ENCODE measurements at regions not wholly inside any gene's neighbourhood (a gene's known extent, or its start where the extent isn't known, plus 50 kb on each side); places are given as distances from the start of the nearest gene placed in this dataset.

- no peak for TF ChIP-seq CTCF (IDR thresholded peaks at IDR 0.05)
- Histone ChIP-seq H3K27ac (peak overlapping the region; percentile 40), H3K4me1 (no peaks in the 10 kb centered on the region), H3K9me3 (no peaks in the 10 kb centered on the region), H3K4me3 (peak overlapping the region; percentile 24), H3K36me3 (no peaks in the 10 kb centered on the region), H3K9ac (ENCODE audit: low read depth in 2 of 2, low read length in 2 of 2) (peak overlapping the region; percentile 23 to 30), H3K27me3 (no peaks in the 10 kb centered on the region)
- intact Hi-C loops (cut with DNase I), result loop anchor here (5.0 kb wide), 3 partner anchors 239 to 854 kb away; no protein-coding TSS in a partner anchor
- peak; percentile 40 for DNase-seq
Observed at GRCh38 chr13:99658261-99658991, 157.2 kb downstream of the TM9SF2 start.

- peak; percentile 18 for DNase-seq
- Histone ChIP-seq H3K4me3 (peak overlapping the region; percentile 24), H3K9me3 (no peaks in the 10 kb centered on the region), H3K36me3 (no peaks in the 10 kb centered on the region), H3K4me1 (no peaks in the 10 kb centered on the region), H3K9ac (ENCODE audit: low read depth in 2 of 2, low read length in 2 of 2) (peak overlapping the region; percentile 23 to 30), H3K27ac (peak overlapping the region; percentile 40), H3K27me3 (no peaks in the 10 kb centered on the region)
- intact Hi-C loops (cut with DNase I), result loop anchor here (5.0 kb wide), 3 partner anchors 239 to 854 kb away; no protein-coding TSS in a partner anchor
- TF ChIP-seq CTCF (IDR thresholded peaks at IDR 0.05), result no peak
Observed at GRCh38 chr13:99657848-99658260, 156.6 kb downstream of the TM9SF2 start.

GRCh38 chr13:99656844-99657381, 155.6 kb downstream of the TM9SF2 start:
- Histone ChIP-seq H3K27me3 (no peaks in the 10 kb centered on the region), H3K27ac (no peak overlapping the region), H3K9ac (ENCODE audit: low read depth in 2 of 2, low read length in 2 of 2) (no peak overlapping the region), H3K36me3 (no peaks in the 10 kb centered on the region), H3K9me3 (no peaks in the 10 kb centered on the region), H3K4me1 (no peaks in the 10 kb centered on the region), H3K4me3 (no peak overlapping the region)
- no peak for TF ChIP-seq CTCF (IDR thresholded peaks at IDR 0.05)
- peak; percentile 13 for DNase-seq
- intact Hi-C loops (cut with DNase I), result loop anchor here (5.0 kb wide), 3 partner anchors 240 to 855 kb away; no protein-coding TSS in a partner anchor

- Histone ChIP-seq H3K27ac (no peak overlapping the region), H3K9me3 (no peaks in the 10 kb centered on the region), H3K27me3 (no peaks in the 10 kb centered on the region), H3K9ac (ENCODE audit: low read depth in 2 of 2, low read length in 2 of 2) (peak overlapping the region in 1 of 2 donors; percentile 7), H3K4me1 (no peaks in the 10 kb centered on the region), H3K36me3 (no peaks in the 10 kb centered on the region), H3K4me3 (no peak overlapping the region)
- TF ChIP-seq CTCF (IDR thresholded peaks at IDR 0.05), result peak; percentile 82
- intact Hi-C loops (cut with DNase I), result loop anchor here (5.0 kb wide), 3 partner anchors 241 to 856 kb away; no protein-coding TSS in a partner anchor
- DNase-seq, result peak; percentile 89
Observed at GRCh38 chr13:99656092-99656745, 154.9 kb downstream of the TM9SF2 start.

GRCh38 chr13:99655351-99656091, 154.2 kb downstream of the TM9SF2 start:
- intact Hi-C loops (cut with DNase I), result loop anchor here (5.0 kb wide), 3 partner anchors 242 to 857 kb away; no protein-coding TSS in a partner anchor

More at GRCh38 chr13:99655351-99656091, 154.2 kb downstream of the TM9SF2 start:
- H3K36me3 ChIP-seq, result no peaks in the 10 kb centered on the region
- no peak for TF ChIP-seq CTCF (IDR thresholded peaks at IDR 0.05)
- DNase-seq, result peak; percentile 14
- no peaks in the 10 kb centered on the region for H3K9me3 ChIP-seq
- peak overlapping the region in 1 of 2 donors; percentile 7 for H3K9ac ChIP-seq (ENCODE audit: low read depth in 2 of 2, low read length in 2 of 2)
- no peak overlapping the region for H3K4me3 ChIP-seq
- no peak overlapping the region for H3K27ac ChIP-seq
- no peaks in the 10 kb centered on the region for H3K27me3 ChIP-seq
- H3K4me1 ChIP-seq, result no peaks in the 10 kb centered on the region
